ENCODE measurements at regions not wholly inside any gene's neighbourhood (a gene's known extent, or its start where the extent isn't known, plus 50 kb on each side); places are given as distances from the start of the nearest gene placed in this dataset.

GRCh38 chr3:168876346-168877035 lies 780.8 kb upstream of the GOLIM4 start:
- H3K4me3 ChIP-seq (ENCODE audit: extremely low read depth, insufficient read depth, low read length, poor library complexity, severe bottlenecking): no peak overlapping the region
- WGBS, 2 experiments (ENCODE audit: insufficient coverage in 2 of 2): 72 to 82% methylated on average over 4 of the region's 4 CpGs
- no peaks in the 10 kb centered on the region for H3K36me3 ChIP-seq (ENCODE audit: control insufficient read depth, insufficient read depth, low read length)
- H3K27ac ChIP-seq (ENCODE audit: low read depth, low read length, severe bottlenecking): peak overlapping the region; percentile 5
- H3K4me1 ChIP-seq (ENCODE audit: control insufficient read depth, insufficient read depth, low read length, poor library complexity, severe bottlenecking): peaks cover 8% of the 10 kb centered on the region
- no peaks in the 10 kb centered on the region for H3K9me3 ChIP-seq (ENCODE audit: control insufficient read depth, low read length)

- no CpG with 5 or more reads among the region's 3 CpGs for WGBS, 2 experiments (ENCODE audit: insufficient coverage in 2 of 2)
- Histone ChIP-seq H3K36me3 (ENCODE audit: control insufficient read depth, insufficient read depth, low read length) (no peaks in the 10 kb centered on the region), H3K9me3 (ENCODE audit: control insufficient read depth, low read length) (no peaks in the 10 kb centered on the region), H3K27ac (ENCODE audit: low read depth, low read length, severe bottlenecking) (no peak overlapping the region), H3K4me3 (ENCODE audit: extremely low read depth, insufficient read depth, low read length, poor library complexity, severe bottlenecking) (no peak overlapping the region), H3K4me1 (ENCODE audit: control insufficient read depth, insufficient read depth, low read length, poor library complexity, severe bottlenecking) (peaks cover 10% of the 10 kb centered on the region)
Observed at GRCh38 chr3:168872826-168873225, 777.1 kb upstream of the GOLIM4 start.

- WGBS, 2 experiments (ENCODE audit: insufficient coverage in 2 of 2): 86% methylated on average over 1 of the region's 2 CpGs; no CpG with 5 or more reads in 1 of the 2 experiments
- Histone ChIP-seq H3K36me3 (ENCODE audit: control insufficient read depth, insufficient read depth, low read length) (no peaks in the 10 kb centered on the region), H3K4me1 (ENCODE audit: control insufficient read depth, insufficient read depth, low read length, poor library complexity, severe bottlenecking) (peaks cover 8% of the 10 kb centered on the region), H3K27ac (ENCODE audit: low read depth, low read length, severe bottlenecking) (peak overlapping the region; percentile 8), H3K4me3 (ENCODE audit: extremely low read depth, insufficient read depth, low read length, poor library complexity, severe bottlenecking) (no peak overlapping the region), H3K9me3 (ENCODE audit: control insufficient read depth, low read length) (no peaks in the 10 kb centered on the region)
Observed at GRCh38 chr3:168870892-168871291, 775.2 kb upstream of the GOLIM4 start.

- no CpG with 5 or more reads among the region's 1 CpG for WGBS, 2 experiments (ENCODE audit: insufficient coverage in 2 of 2)
- Histone ChIP-seq H3K27ac (ENCODE audit: low read depth, low read length, severe bottlenecking) (no peak overlapping the region), H3K4me3 (ENCODE audit: extremely low read depth, insufficient read depth, low read length, poor library complexity, severe bottlenecking) (no peak overlapping the region), H3K9me3 (ENCODE audit: control insufficient read depth, low read length) (no peaks in the 10 kb centered on the region), H3K36me3 (ENCODE audit: control insufficient read depth, insufficient read depth, low read length) (no peaks in the 10 kb centered on the region), H3K4me1 (ENCODE audit: control insufficient read depth, insufficient read depth, low read length, poor library complexity, severe bottlenecking) (no peaks in the 10 kb centered on the region)
Observed at GRCh38 chr3:168865022-168865551, 769.4 kb upstream of the GOLIM4 start.

GRCh38 chr3:168864107-168865021 lies 768.6 kb upstream of the GOLIM4 start:
- Histone ChIP-seq H3K27ac (ENCODE audit: low read depth, low read length, severe bottlenecking) (no peak overlapping the region), H3K4me3 (ENCODE audit: extremely low read depth, insufficient read depth, low read length, poor library complexity, severe bottlenecking) (no peak overlapping the region), H3K4me1 (ENCODE audit: control insufficient read depth, insufficient read depth, low read length, poor library complexity, severe bottlenecking) (no peaks in the 10 kb centered on the region), H3K9me3 (ENCODE audit: control insufficient read depth, low read length) (no peaks in the 10 kb centered on the region), H3K36me3 (ENCODE audit: control insufficient read depth, insufficient read depth, low read length) (no peaks in the 10 kb centered on the region)
- 84 to 97% methylated on average over 5 to 6 of the region's 14 CpGs for WGBS, 2 experiments (ENCODE audit: insufficient coverage in 2 of 2)

- H3K9me3 ChIP-seq (ENCODE audit: control insufficient read depth, low read length): no peaks in the 10 kb centered on the region
- H3K4me1 ChIP-seq (ENCODE audit: control insufficient read depth, insufficient read depth, low read length, poor library complexity, severe bottlenecking): no peaks in the 10 kb centered on the region
- WGBS, 2 experiments (ENCODE audit: insufficient coverage in 2 of 2): 80% methylated on average over 2 of the region's 2 CpGs; no CpG with 5 or more reads in 1 of the 2 experiments
- H3K27ac ChIP-seq (ENCODE audit: low read depth, low read length, severe bottlenecking): no peak overlapping the region
- H3K4me3 ChIP-seq (ENCODE audit: extremely low read depth, insufficient read depth, low read length, poor library complexity, severe bottlenecking): no peak overlapping the region
- H3K36me3 ChIP-seq (ENCODE audit: control insufficient read depth, insufficient read depth, low read length): no peaks in the 10 kb centered on the region
Observed at GRCh38 chr3:168863561-168863960, 767.8 kb upstream of the GOLIM4 start.

GRCh38 chr3:168862466-168862865 lies 766.7 kb upstream of the GOLIM4 start:
- WGBS, 2 experiments (ENCODE audit: insufficient coverage in 2 of 2): 100% methylated on average over 1 of the region's 1 CpG; no CpG with 5 or more reads in 1 of the 2 experiments
- Histone ChIP-seq H3K4me1 (ENCODE audit: control insufficient read depth, insufficient read depth, low read length, poor library complexity, severe bottlenecking) (no peaks in the 10 kb centered on the region), H3K4me3 (ENCODE audit: extremely low read depth, insufficient read depth, low read length, poor library complexity, severe bottlenecking) (no peak overlapping the region), H3K9me3 (ENCODE audit: control insufficient read depth, low read length) (no peaks in the 10 kb centered on the region), H3K27ac (ENCODE audit: low read depth, low read length, severe bottlenecking) (no peak overlapping the region), H3K36me3 (ENCODE audit: control insufficient read depth, insufficient read depth, low read length) (no peaks in the 10 kb centered on the region)

GRCh38 chr3:168860592-168860991 lies 764.9 kb upstream of the GOLIM4 start:
- WGBS, 2 experiments (ENCODE audit: insufficient coverage in 2 of 2): 92 to 93% methylated on average over 5 of the region's 5 CpGs
- Histone ChIP-seq H3K36me3 (ENCODE audit: control insufficient read depth, insufficient read depth, low read length) (no peaks in the 10 kb centered on the region), H3K4me1 (ENCODE audit: control insufficient read depth, insufficient read depth, low read length, poor library complexity, severe bottlenecking) (no peaks in the 10 kb centered on the region), H3K27ac (ENCODE audit: low read depth, low read length, severe bottlenecking) (no peak overlapping the region), H3K9me3 (ENCODE audit: control insufficient read depth, low read length) (no peaks in the 10 kb centered on the region), H3K4me3 (ENCODE audit: extremely low read depth, insufficient read depth, low read length, poor library complexity, severe bottlenecking) (no peak overlapping the region)

- Histone ChIP-seq H3K4me1 (ENCODE audit: control insufficient read depth, insufficient read depth, low read length, poor library complexity, severe bottlenecking) (no peaks in the 10 kb centered on the region), H3K27ac (ENCODE audit: low read depth, low read length, severe bottlenecking) (no peak overlapping the region), H3K9me3 (ENCODE audit: control insufficient read depth, low read length) (no peaks in the 10 kb centered on the region), H3K4me3 (ENCODE audit: extremely low read depth, insufficient read depth, low read length, poor library complexity, severe bottlenecking) (no peak overlapping the region), H3K36me3 (ENCODE audit: control insufficient read depth, insufficient read depth, low read length) (no peaks in the 10 kb centered on the region)
- 77 to 90% methylated on average over 2 to 3 of the region's 4 CpGs for WGBS, 2 experiments (ENCODE audit: insufficient coverage in 2 of 2)
Observed at GRCh38 chr3:168860028-168860427, 764.3 kb upstream of the GOLIM4 start.

- Histone ChIP-seq H3K27ac (ENCODE audit: low read depth, low read length, severe bottlenecking) (no peak overlapping the region), H3K4me3 (ENCODE audit: extremely low read depth, insufficient read depth, low read length, poor library complexity, severe bottlenecking) (no peak overlapping the region), H3K36me3 (ENCODE audit: control insufficient read depth, insufficient read depth, low read length) (no peaks in the 10 kb centered on the region), H3K4me1 (ENCODE audit: control insufficient read depth, insufficient read depth, low read length, poor library complexity, severe bottlenecking) (no peaks in the 10 kb centered on the region), H3K9me3 (ENCODE audit: control insufficient read depth, low read length) (no peaks in the 10 kb centered on the region)
- 100% methylated on average over 1 of the region's 2 CpGs; no CpG with 5 or more reads in 1 of the 2 experiments for WGBS, 2 experiments (ENCODE audit: insufficient coverage in 2 of 2)
Observed at GRCh38 chr3:168859574-168859973, 763.9 kb upstream of the GOLIM4 start.

Data from mesodermal cell (in vitro differentiated cells).